GM12878 (cell line): ENCODE measurements at regions not wholly inside any gene's neighbourhood (a gene's known extent, or its start where the extent isn't known, plus 50 kb on each side); places are given as distances from the start of the nearest gene placed in this dataset.

Experiments
- ATAC-seq: fragments of 200-7000 bp; cut with Tn5 transposase; 3 replicates; pipeline ENCODE4 v1.9.1; 2020; ENCODE audit warnings: mild to moderate bottlenecking, moderate library complexity
- BruUV-seq: library from RNA; stranded (reverse); fragments of 400-500 nt; replicated peaks from 2 replicates; lab custom pipeline; 2021; lab: Mats Ljungman, UMichigan
- CTCF ChIA-PET: fragments of 300-600 bp; sonication (Branson Sonifier 250); formaldehyde crosslinking; extraction: SDS; loops from one replicate; lab custom pipeline; 2021; ENCODE audit warnings: inconsistent platforms; lab: Yijun Ruan, JAX
- POLR2A ChIA-PET: fragments of 350-600 bp; formaldehyde crosslinking; extraction: SDS; loops from one replicate; lab custom pipeline; 2021; ENCODE audit warnings: inconsistent platforms; lab: Charles Lee
- RAD21 ChIA-PET: fragments of 300-600 bp; sonication (Branson Sonifier 250); formaldehyde crosslinking; loops from one replicate; lab custom pipeline; 2023; ENCODE audit warnings: antibody characterized with exemption; ENCODE audit not compliant: unreplicated experiment; lab: Charles Lee
- SMC1A ChIA-PET: fragments of 300-600 bp; sonication (Branson Sonifier 250); formaldehyde crosslinking; loops from one replicate; lab custom pipeline; 2023; ENCODE audit not compliant: unreplicated experiment, uncharacterized antibody; lab: Charles Lee
- DNase-seq: peaks from one replicate; pipeline ENCODE4 v3.0.0-alpha.2; 2011; ENCODE audit warnings: low read depth, low spot score
- FAIRE-seq: peaks from 3 replicates; lab custom pipeline; 2011; peaks lifted over from hg19 to GRCh38; lab: Jason Lieb, UNC
- H2AFZ ChIP-seq: 2 replicates; pipeline ENCODE4 v1.6.0; 2011; ENCODE audit warnings: low read depth, low read length, control low read depth; ENCODE audit not compliant: control insufficient read depth
- H3K27ac ChIP-seq: 2 replicates; pipeline ENCODE4 v1.5.1; 2011; ENCODE audit warnings: control low read depth; ENCODE audit not compliant: control insufficient read depth, insufficient read depth
- H3K27me3 ChIP-seq, 2 experiments: replicated peaks in 1 of 2; 2 replicates each; pipeline versions ENCODE4 v1.6.0 to v1.6.1; 2011; ENCODE audit warnings: low read length in 1 of 2; ENCODE audit not compliant: control insufficient read depth in 2 of 2, insufficient read depth in 2 of 2
- H3K36me3 ChIP-seq, 2 experiments: 2 replicates each; pipeline ENCODE4 v1.5.1; 2011; ENCODE audit warnings: low read length in 1 of 2; ENCODE audit not compliant: control insufficient read depth in 2 of 2, insufficient read depth in 2 of 2
- H3K4me1 ChIP-seq: 2 replicates; pipeline ENCODE4 v1.6.1; 2011; ENCODE audit warnings: mild to moderate bottlenecking, low read length, moderate library complexity, mixed read lengths; ENCODE audit not compliant: control insufficient read depth, insufficient read depth
- H3K4me2 ChIP-seq: 2 replicates; pipeline ENCODE4 v1.6.0; 2011; ENCODE audit warnings: control low read depth; ENCODE audit not compliant: control insufficient read depth, insufficient read depth
- H3K4me3 ChIP-seq: fragments of 200-600 bp; sonication (generic); 2 replicates; pipeline ENCODE4 v1.5.1; 2016
- H3K79me2 ChIP-seq: 2 replicates; pipeline ENCODE4 v1.6.0; 2011; ENCODE audit warnings: low read length; ENCODE audit not compliant: control insufficient read depth, insufficient read depth
- H3K9ac ChIP-seq: 2 replicates; pipeline ENCODE4 v1.8.0; 2011; ENCODE audit warnings: low read length, control low read depth, mixed read lengths; ENCODE audit not compliant: control insufficient read depth, insufficient read depth
- H3K9me3 ChIP-seq: replicated peaks from 3 replicates; pipeline ENCODE4 v1.5.1; 2011; ENCODE audit warnings: mild to moderate bottlenecking, low read length; ENCODE audit not compliant: control insufficient read depth, insufficient read depth
- H4K20me1 ChIP-seq: 2 replicates; pipeline ENCODE4 v1.6.0; 2011; ENCODE audit not compliant: control insufficient read depth, insufficient read depth
- GATAD2B ChIP-seq: fragments of 450-650 bp; conservative IDR thresholded peaks from 2 replicates; pipeline ENCODE4 v1.6.1; 2017; ENCODE audit warnings: low read depth, mild to moderate bottlenecking, moderate library complexity
- KAT2A ChIP-seq: conservative IDR thresholded peaks from 2 replicates; pipeline ENCODE4 v1.6.1; 2011; ENCODE audit warnings: low read depth, low read length; ENCODE audit not compliant: control insufficient read depth
- KLF5 ChIP-seq: fragments of 450-650 bp; IDR thresholded peaks from 2 replicates; pipeline ENCODE4 v1.6.1; 2014; ENCODE audit warnings: mild to moderate bottlenecking; ENCODE audit not compliant: partially characterized antibody
- MTA3 ChIP-seq: IDR thresholded peaks from 2 replicates; pipeline ENCODE4 v1.6.1; 2012; ENCODE audit warnings: low read length, inconsistent platforms, borderline replicate concordance
- SIX5 ChIP-seq: IDR thresholded peaks from 2 replicates; pipeline ENCODE4 v1.6.1; 2011; ENCODE audit warnings: mild to moderate bottlenecking, low read depth, low read length, moderate library complexity; ENCODE audit not compliant: severe bottlenecking
- TARDBP ChIP-seq: IDR thresholded peaks from 2 replicates; pipeline ENCODE4 v1.6.1; 2016; ENCODE audit warnings: borderline replicate concordance
- ZNF274 ChIP-seq: IDR thresholded peaks from one replicate; pipeline ENCODE4 v1.8.0; 2011; ENCODE audit not compliant: insufficient read length, insufficient read depth
- ZZZ3 ChIP-seq: IDR thresholded peaks from 2 replicates; pipeline ENCODE4 v1.6.1; 2011; ENCODE audit warnings: low read depth; ENCODE audit not compliant: control insufficient read depth, insufficient read length
- WGBS: methylation state at CpG from one replicate; pipeline ENCODE4 v1.1.6; 2016; ENCODE audit warnings: low lambda C conversion rate; ENCODE audit not compliant: insufficient replicate concordance, insufficient coverage; ENCODE audit errors: missing lambda C conversion rate; 5-methylcytosine and 5-hydroxymethylcytosine counted together
- in situ Hi-C: fragments of 300-500 bp; cut with MboI; formaldehyde crosslinking; loops from 9 replicates; pipeline ENCODE4 v1.14.3; 2018; ENCODE audit warnings: mixed read lengths
- intact Hi-C: fragments of 100-400 bp; cut with micrococcal nuclease; formaldehyde crosslinking; loops from one replicate; pipeline ENCODE4 v1.14.2; 2022; ENCODE audit not compliant: unreplicated experiment
- TF ChIP-seq, protein P1 (sequence below): IDR thresholded peaks from 2 replicates; pipeline ENCODE4 v1.6.1; 2012; ENCODE audit warnings: low read length, inconsistent platforms
- TF ChIP-seq, protein P2 (sequence below), 3 experiments: IDR thresholded peaks in 2 of 3; conservative IDR thresholded peaks in 1 of 3; 2 replicates each; pipeline ENCODE4 v1.5.1; 2011; ENCODE audit warnings: low read depth in 3 of 3, low read length in 3 of 3, mild to moderate bottlenecking in 3 of 3, control low read depth in 2 of 3, moderate library complexity in 2 of 3, inconsistent platforms in 1 of 3, mixed read lengths in 1 of 3; ENCODE audit not compliant: control insufficient read depth in 2 of 3, insufficient read depth in 1 of 3; ENCODE audit errors: extremely low read depth in 1 of 3
- TF ChIP-seq, protein P3 (sequence below): fragments of 150-350 bp; IDR thresholded peaks from 2 replicates; pipeline ENCODE4 v1.6.1; 2016; ENCODE audit warnings: low read depth, low read length
- TF ChIP-seq, protein P4 (sequence below): IDR thresholded peaks from 2 replicates; pipeline ENCODE4 v1.6.1; 2011; ENCODE audit warnings: mild to moderate bottlenecking, low read depth, low read length, moderate library complexity; ENCODE audit not compliant: insufficient replicate concordance
- TF ChIP-seq, protein P5 (sequence below): fragments of 450-650 bp; IDR thresholded peaks from 2 replicates; pipeline ENCODE4 v1.6.1; 2016; ENCODE audit warnings: mild to moderate bottlenecking

DNA sequence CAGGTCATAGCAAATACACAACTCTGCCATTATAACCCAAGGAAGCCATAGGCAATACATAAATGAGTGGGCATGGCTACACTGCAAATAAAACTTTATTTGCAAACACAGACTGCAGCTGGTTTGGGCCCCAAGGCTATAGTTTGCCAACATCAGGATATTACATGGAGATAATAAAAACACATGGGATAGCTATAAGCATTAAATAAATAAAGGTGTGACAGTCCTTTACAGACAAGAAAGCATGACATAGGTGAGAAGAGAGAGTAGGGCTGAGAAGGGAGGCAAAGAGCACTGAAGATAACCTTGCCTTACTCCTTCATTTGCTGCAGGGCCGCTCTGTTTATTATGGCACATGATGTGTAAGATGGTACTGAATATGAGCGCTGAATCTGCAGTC lies 135.1 kb upstream of the GHITM start (continued):
- TF ChIP-seq, protein P1, sequence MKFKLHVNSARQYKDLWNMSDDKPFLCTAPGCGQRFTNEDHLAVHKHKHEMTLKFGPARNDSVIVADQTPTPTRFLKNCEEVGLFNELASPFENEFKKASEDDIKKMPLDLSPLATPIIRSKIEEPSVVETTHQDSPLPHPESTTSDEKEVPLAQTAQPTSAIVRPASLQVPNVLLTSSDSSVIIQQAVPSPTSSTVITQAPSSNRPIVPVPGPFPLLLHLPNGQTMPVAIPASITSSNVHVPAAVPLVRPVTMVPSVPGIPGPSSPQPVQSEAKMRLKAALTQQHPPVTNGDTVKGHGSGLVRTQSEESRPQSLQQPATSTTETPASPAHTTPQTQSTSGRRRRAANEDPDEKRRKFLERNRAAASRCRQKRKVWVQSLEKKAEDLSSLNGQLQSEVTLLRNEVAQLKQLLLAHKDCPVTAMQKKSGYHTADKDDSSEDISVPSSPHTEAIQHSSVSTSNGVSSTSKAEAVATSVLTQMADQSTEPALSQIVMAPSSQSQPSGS = no peak

DNA sequence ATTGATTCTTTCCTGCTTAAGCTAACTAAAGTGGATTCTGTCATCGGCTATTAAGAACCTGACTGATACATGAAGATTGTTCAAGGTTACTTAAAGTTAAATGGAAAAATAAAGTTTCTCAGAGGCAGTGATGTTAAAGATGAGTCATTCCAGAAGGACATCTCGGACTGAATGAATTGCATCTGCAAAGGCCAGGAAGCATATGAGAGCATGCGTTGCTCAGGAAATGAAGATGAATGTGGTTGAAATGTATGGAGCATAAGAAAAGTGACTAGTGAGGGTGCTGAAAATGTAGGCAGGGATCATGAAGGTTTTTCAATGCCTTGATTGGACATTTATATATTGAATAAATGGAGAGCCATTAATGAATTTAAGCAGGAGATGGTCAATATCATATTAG lies 133.9 kb upstream of the GHITM start:
- H3K27ac ChIP-seq = no peak overlapping the region
- no peak for TF ChIP-seq GATAD2B
- TF ChIP-seq, protein P2, sequence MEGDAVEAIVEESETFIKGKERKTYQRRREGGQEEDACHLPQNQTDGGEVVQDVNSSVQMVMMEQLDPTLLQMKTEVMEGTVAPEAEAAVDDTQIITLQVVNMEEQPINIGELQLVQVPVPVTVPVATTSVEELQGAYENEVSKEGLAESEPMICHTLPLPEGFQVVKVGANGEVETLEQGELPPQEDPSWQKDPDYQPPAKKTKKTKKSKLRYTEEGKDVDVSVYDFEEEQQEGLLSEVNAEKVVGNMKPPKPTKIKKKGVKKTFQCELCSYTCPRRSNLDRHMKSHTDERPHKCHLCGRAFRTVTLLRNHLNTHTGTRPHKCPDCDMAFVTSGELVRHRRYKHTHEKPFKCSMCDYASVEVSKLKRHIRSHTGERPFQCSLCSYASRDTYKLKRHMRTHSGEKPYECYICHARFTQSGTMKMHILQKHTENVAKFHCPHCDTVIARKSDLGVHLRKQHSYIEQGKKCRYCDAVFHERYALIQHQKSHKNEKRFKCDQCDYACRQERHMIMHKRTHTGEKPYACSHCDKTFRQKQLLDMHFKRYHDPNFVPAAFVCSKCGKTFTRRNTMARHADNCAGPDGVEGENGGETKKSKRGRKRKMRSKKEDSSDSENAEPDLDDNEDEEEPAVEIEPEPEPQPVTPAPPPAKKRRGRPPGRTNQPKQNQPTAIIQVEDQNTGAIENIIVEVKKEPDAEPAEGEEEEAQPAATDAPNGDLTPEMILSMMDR (IDR thresholded peaks at IDR 0.05 in 2 of 3, conservative IDR thresholded peaks at IDR 0.05 in 1 of 3; ENCODE audit: control insufficient read depth in 2 of 3, extremely low read depth in 1 of 3, insufficient read depth in 1 of 3, low read depth in 3 of 3, low read length in 3 of 3) = no peak
- TF ChIP-seq, protein P3, sequence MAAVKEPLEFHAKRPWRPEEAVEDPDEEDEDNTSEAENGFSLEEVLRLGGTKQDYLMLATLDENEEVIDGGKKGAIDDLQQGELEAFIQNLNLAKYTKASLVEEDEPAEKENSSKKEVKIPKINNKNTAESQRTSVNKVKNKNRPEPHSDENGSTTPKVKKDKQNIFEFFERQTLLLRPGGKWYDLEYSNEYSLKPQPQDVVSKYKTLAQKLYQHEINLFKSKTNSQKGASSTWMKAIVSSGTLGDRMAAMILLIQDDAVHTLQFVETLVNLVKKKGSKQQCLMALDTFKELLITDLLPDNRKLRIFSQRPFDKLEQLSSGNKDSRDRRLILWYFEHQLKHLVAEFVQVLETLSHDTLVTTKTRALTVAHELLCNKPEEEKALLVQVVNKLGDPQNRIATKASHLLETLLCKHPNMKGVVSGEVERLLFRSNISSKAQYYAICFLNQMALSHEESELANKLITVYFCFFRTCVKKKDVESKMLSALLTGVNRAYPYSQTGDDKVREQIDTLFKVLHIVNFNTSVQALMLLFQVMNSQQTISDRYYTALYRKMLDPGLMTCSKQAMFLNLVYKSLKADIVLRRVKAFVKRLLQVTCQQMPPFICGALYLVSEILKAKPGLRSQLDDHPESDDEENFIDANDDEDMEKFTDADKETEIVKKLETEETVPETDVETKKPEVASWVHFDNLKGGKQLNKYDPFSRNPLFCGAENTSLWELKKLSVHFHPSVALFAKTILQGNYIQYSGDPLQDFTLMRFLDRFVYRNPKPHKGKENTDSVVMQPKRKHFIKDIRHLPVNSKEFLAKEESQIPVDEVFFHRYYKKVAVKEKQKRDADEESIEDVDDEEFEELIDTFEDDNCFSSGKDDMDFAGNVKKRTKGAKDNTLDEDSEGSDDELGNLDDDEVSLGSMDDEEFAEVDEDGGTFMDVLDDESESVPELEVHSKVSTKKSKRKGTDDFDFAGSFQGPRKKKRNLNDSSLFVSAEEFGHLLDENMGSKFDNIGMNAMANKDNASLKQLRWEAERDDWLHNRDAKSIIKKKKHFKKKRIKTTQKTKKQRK = no peak
- TF ChIP-seq MTA3 = no peak
- no peak for TF ChIP-seq KAT2A
- TF ChIP-seq, protein P4, sequence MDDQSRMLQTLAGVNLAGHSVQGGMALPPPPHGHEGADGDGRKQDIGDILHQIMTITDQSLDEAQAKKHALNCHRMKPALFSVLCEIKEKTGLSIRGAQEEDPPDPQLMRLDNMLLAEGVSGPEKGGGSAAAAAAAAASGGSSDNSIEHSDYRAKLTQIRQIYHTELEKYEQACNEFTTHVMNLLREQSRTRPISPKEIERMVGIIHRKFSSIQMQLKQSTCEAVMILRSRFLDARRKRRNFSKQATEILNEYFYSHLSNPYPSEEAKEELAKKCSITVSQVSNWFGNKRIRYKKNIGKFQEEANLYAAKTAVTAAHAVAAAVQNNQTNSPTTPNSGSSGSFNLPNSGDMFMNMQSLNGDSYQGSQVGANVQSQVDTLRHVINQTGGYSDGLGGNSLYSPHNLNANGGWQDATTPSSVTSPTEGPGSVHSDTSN = no peak
- no peak for TF ChIP-seq KLF5
- no peak for TF ChIP-seq SIX5
- TF ChIP-seq ZZZ3 = no peak
- no peak for TF ChIP-seq ZNF274
- TF ChIP-seq TARDBP = no peak
- TF ChIP-seq, protein P5, sequence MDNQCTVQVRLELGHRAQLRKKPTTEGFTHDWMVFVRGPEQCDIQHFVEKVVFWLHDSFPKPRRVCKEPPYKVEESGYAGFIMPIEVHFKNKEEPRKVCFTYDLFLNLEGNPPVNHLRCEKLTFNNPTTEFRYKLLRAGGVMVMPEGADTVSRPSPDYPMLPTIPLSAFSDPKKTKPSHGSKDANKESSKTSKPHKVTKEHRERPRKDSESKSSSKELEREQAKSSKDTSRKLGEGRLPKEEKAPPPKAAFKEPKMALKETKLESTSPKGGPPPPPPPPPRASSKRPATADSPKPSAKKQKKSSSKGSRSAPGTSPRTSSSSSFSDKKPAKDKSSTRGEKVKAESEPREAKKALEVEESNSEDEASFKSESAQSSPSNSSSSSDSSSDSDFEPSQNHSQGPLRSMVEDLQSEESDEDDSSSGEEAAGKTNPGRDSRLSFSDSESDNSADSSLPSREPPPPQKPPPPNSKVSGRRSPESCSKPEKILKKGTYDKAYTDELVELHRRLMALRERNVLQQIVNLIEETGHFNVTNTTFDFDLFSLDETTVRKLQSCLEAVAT = no peak
- TF ChIP-seq, all 136 proteins: peak for 0
- ChIA-PET POLR2A (no interaction called here), CTCF (no interaction called here), RAD21 (no interaction called here), SMC1A (no interaction called here)
- Histone ChIP-seq H3K27me3 (no peaks in the 10 kb centered on the region; a peak in 1 of 4 replicates), H3K79me2 (no peaks in the 10 kb centered on the region), H3K36me3 (no peaks in the 10 kb centered on the region), H3K9ac (no peak overlapping the region), H4K20me1 (no peaks in the 10 kb centered on the region), H2AFZ (no peak overlapping the region), H3K4me1 (no peaks in the 10 kb centered on the region), H3K4me3 (no peak overlapping the region), H3K9me3 (no peaks in the 10 kb centered on the region; the same call in 2 of the 3 replicates), H3K4me2 (no peak overlapping the region)
- WGBS = 14% methylated on average over 3 of the region's 3 CpGs
- no TSS peak for BruUV-seq
- ATAC-seq (no peak), DNase-seq (no peak), FAIRE-seq (no peak)
- intact Hi-C loops = loop anchor here (5.0 kb wide), 1 partner anchor 133 kb away; no protein-coding TSS in a partner anchor
- in situ Hi-C loops = no loop called here
